DMS 273 (cell line): ENCODE measurements at regions not wholly inside any gene's neighbourhood (a gene's known extent, or its start where the extent isn't known, plus 50 kb on each side); places are given as distances from the start of the nearest gene placed in this dataset.

Source experiments
- DNase-seq: peaks from one replicate; lab custom pipeline; 2025; ENCODE audit not compliant: unreplicated experiment; lab: John Stamatoyannopoulos, UW

DNA sequence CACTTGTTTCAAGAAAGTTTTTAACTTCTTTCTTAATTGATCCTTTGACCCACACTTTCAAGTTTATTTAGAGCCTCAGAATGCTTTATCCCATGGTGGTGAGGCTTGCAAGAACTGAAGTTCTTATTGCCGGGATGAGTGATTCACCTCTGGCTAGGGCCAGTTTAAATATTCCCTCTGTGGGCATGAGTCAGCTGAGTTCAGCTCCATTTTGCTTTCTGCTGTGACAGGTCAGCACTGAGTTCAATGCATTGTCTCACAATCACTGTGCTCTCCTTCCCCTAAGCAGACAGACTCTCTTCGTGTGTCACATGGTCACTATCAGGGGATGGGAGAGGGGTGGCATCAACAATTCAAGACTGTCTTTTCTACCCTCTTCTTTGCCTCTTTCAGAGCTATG is 514.6 kb upstream of the FBXO33 start:
- no peak for DNase-seq

DNA sequence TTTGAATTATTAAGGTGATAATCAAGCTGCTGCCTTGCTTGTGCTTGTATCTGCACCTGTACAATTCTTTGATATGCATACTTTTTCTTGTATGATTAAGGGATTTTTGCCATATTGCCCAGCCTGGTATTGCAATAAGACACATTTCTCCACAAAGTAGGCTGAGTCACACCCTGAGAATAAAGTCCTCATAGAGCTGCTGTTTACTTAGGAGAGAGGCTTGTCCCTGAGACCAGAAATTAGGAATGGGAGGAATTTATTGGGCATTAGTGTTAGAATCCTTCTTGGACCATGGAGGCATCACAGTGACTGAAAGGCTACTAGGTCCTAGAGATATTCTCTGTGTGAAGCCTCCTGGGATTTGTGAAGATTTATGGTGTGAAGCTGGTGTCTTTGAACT is 506.8 kb upstream of the FBXO33 start:
- DNase-seq = no peak

DNA sequence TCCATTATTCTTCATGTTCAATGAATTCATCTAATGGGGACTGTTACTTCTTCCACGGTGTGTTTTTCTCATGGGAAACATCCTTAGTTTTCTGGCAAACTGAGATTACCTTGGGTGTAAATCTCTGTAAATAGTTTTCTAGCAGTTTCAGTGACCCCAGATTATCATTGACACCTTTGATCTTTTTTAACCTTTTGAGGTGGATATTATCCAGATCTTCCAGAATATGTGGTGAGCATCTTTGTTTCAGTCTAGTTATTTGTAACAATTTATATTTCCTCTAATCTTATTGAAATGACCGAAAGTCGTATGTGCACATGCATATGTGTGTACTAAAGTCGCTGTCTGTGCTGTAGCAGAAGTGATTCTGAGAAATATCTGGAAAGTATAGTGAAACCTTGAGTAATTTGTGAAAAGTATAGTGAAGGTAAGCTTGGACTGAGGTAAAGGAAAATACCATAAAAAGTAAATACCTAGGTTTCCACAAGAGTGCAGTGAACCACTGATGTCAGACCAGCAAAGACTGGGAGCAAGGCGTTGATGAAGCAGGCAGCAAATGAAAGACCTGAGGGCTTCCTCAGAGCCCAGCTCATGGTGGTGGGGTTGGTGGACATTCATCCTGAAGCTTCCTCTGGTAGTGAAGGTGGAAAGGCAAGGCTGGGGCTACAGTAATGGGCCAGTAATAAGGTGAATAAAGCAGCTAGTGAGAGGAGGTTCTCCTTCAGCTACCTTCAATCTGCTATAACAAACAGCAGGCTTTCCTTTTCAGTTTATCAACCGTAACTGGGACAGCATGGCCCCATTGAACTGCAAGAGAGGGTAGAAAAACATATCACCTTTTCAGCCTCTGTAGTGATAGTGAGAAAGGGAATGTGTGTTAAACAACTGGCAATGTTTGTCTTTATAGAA is 480.2 kb upstream of the FBXO33 start:
- DNase-seq = no peak

DNA sequence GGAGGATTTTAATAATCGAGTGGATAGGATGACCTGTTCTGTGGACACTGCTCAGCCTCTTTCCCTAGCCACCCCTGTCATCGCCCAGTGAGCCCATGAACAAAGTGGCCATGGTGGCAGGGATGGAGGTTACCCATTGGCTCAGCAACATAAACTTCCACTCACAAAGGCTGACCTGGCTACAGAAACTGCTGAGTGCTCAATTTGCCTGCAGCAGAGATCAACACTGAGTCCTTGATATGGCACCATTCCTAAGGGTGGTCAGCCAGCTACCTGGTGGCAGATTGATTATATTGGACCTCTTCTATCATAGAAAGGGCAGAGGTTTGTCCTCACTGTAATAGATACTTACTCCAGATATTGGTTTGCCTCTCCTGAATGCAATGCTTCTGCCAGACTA is 465.4 kb upstream of the FBXO33 start:
- DNase-seq = no peak

DNA sequence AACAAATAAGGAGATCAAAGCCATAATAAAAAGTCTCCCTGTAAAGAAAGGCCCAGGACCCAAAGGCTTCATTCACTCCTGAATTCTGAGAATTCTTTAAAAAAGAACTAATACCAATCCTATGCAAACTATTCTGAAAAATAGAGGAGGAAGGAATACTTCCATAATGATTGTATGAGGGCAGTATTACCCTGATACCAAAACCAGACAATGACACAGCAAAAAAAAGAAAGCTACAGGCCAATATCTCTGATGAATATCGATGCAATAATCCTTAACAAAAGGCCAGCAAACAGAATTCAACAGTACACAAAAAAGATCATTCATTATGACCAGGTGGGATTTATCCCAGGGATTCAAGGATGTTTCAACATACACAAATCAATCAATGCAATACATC is 457.8 kb upstream of the FBXO33 start:
- no peak for DNase-seq

DNA sequence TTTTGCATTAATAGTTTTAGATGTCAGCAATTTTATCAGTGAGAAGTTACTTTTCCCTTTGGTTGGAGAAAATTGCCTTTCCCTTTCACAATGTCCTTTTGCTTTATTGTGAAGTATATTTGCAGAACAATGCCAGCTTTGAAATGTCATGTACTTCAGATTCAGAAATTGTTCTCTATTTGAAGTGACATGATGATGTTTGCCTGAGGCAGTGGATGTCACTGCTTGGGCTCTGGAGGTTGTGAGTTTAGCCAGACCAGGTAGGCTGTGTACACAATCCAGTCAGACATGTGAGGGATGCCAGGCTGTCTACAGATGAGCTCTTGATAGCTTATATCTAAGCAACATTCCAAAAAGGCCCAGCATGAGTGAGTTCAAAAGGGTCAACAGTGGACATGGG is 451.9 kb upstream of the FBXO33 start:
- DNase-seq = no peak

DNA sequence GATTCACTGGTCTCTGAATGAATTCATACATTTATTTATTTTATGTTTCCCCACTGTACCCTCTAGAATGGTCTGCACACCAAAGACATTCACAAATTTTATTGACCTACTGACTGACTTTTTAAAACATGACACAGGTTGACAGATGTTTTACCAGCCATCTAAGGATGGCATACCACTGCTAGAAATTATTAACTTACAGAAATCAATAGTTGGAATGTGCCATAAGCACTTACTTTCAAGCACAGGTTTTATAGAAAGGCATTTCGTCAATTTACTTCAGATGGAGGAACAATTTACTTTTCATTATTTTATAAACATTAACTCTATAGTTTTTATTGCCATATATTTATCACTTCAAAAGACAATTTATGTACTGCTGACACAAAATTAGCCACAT is 448.7 kb upstream of the FBXO33 start:
- no peak for DNase-seq

DNA sequence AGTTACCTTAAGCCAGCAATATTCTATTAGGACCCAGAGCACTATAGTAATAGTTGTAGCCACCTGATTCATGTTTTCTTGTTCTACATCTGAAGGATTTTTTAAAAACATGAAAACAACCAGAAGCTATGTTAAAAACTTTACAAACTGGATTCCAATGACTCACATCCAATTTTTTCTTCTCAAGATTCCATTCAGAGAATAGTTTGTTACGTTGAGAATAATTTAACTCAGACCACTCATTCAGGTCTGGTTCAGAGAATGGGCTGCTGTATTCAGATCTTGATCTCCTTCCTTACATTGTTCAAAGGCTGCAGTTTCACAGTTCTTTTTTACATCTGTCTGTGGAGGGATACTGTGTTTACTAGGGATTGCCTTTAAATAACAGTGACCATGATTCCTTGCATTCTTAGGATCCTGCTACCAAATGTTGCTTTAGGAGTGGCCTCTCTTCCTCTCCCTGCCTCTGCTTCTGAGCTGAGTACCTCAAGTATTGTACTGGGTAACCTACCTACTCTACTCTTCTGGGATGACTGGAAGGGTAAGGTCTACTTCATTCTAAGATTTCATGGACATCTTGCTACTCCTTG is 448.0 kb upstream of the FBXO33 start:
- no peak for DNase-seq

DNA sequence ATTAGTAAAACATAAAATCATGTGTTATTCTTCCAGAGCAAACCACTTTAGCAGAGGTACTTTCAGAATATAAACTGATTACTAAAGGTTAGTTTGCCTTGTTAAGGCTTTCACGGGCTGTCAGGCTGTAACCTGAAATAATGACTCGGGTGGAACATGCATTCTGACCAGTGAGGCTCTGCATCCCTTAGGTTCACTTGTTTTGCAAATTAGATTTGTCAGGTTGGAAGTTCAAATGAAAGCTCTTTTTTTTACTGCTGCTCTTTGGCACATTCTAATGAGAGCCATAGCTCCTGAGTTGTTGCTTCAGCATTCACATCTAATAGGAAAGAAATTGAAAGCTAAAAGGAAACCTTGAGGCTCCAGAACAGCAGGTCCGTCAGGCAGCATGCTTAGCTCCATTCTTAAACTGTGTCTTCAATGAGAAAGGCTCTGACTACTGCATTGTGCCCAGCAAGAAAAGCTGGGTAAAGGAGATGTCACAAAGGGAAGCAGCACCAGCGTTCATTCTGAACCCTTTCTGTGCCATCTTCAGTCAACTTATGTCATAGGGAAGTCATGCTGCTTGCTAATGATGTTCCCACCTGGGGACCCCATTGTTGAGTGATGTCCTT is 445.5 kb upstream of the FBXO33 start:
- no peak for DNase-seq

DNA sequence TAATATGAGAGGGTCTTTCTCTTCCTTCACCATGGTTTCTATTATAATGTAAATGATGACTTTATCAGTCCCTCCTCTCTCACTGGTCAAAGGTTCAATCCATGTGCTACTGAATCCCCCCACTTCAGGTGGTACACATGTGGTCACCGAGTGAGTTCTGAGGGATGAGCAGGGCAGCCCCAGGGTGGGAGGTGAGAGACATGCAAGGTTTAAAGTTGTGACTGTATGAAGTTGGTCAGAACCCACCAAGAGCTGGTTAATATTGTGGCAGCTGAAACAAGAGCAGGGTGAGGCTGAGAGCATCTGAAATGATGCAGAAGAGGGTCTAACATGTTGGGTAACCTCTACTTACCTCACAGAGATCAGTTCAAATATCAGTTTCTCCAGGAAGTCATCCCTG is 444.7 kb upstream of the FBXO33 start:
- no peak for DNase-seq

DNA sequence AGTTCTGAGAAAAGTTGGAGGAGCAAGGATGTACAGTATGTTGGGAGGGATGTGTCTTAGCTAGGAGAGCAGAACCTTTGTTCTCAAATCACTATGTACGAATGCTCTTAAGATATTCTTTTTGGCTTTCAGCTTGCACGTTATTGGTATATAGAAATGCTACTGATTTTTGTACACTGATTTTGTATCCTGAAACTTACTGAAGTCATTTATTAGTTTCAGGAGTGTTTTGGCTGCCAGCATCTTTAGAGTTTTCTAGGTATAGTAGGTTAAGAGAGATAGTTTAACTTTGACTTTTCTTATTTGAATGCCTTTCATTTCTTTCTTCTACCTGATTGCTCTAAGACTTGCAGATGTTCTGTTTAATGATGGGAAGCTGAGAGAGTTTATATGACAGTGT is 442.8 kb upstream of the FBXO33 start:
- no peak for DNase-seq

DNA sequence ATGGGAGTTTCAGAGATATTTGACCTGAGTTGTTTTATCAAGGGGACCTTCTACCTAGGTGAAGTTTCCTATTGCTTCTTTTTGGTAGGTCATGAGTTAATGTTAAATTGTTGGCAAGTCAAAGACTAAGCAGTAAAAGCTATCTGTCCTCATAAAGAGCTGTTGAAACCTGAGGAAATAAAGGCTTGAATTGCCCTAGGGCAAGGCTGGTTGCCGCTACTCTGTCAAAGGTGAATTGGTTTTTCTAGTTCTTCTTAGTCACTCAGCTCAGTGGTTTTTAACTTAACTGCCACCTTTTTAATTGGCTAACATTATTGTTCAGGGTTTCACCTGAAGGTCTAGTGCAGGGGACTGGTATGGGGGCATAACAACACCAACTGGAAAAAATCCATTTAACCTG is 441.6 kb upstream of the FBXO33 start:
- no peak for DNase-seq

DNA sequence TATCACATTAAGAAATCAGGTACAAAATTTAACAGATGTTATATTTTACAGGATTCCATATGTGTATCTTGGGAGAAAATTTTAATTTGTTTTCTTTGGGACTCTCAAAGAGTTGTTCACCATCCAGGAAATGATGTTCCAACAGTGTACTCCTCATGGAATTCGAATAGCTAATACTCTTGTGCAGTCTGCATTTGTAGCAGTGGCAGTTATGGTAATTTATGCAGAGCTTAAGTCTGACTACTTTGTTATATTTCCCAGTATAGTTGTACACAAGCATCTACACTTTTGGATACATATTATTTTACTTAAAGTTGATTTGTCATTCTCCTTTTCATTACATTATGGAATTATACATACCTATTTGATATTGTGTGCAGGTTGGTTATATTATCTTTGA is 436.7 kb upstream of the FBXO33 start:
- no peak for DNase-seq

DNA sequence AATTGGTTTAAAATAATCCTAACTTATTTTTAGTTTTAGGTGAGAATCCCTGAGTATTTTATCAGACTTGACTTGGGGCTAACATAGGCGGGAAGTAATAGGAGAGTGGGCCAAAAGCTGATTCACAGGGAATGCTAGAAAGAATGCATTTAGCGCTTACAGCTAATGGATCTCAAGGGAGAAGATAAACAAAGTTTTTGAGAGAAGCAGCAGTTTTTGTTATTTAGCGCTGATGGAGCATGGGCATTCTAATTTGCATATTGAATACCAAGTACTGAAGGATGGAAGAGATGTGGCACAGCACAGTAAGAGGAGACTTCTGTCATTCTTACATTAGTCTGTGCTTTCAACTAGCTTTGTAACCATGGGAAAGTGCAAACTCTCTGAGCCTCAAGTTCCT is 436.0 kb upstream of the FBXO33 start:
- DNase-seq = no peak

DNA sequence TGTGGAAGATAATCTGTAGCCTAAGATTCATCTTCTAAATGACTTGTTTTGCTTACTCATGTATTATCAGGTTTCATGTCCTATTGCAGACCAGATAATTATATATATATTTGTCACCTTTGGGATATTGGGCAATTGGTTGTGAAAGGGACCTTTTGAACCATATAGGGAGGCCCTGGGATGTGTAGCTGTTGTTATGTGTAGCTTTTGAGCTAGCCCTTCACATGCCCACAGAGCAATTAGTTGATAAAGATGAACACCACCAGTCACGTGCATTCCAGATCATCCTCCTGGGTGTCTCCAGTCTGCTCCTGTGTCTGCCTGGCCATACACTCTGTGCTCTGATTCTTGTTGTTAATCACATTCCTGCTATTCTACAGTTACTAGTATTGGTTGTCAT is 431.2 kb upstream of the FBXO33 start:
- no peak for DNase-seq

DNA sequence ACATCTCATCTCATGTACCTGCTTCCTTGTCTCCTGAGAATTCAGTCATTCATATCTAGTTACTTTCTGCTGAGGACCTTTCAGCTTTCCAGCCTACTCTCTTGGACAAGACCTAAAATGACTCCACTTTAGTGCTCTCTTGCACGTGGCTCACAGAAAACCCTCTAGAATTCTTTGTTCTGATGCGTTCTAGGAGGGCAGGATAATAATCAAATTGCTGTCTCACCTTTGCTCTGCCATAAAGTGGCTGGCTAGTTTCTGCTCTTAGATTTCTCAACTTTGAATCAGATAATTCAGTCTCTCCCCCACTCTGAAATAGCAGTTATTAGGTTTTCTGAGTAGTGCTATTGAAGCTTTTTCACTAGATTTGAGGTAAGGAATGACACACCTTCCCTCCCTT is 429.5 kb upstream of the FBXO33 start:
- no peak for DNase-seq

DNA sequence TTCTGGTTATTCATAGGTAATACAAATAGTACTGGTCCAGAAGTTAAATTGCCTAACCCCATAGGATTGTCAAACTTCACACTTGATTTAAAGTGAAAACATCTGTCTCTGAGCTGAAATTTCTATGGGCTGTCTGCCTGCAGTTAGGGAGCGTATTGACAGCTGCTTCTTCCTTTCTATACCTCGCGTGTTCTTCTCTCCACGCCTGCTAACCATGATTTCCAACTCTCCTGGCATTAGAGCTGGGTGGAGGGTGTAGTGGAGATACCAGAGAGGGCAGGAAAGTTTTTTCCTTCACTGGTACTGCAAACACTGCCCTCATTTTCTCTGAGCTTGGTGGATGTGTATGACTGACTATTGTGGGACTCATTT is 429.0 kb upstream of the FBXO33 start:
- peak; percentile 2 for DNase-seq

DNA sequence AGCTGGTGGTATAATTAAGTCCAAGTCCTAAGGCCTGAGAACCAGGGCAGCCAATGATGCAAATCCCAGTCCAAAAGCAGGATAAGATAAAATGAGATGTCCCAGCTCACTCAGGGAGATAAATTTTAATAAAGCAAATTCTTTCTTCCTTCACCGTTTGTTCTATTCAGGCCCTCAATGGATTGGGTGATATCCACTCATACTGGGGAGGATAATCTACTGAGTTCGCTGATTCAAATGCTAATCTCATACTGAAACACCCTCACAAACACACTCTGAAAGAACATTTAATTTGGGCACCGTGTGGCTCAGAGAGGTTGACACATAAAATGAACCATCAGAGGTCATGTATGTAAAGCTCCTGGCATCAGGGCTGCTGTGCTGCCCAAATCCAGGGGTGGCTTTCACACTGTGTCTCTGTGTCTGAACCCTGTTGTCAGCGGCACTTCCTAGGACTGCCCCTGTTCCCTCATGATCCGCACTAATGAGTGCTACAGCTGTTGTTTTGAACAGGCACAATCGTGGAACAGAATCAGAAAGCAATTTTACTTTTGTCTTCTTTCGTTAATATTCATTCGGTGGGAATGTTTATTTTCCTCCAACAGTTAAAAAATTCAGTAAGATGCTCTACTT is 428.5 kb upstream of the FBXO33 start:
- DNase-seq = no peak

DNA sequence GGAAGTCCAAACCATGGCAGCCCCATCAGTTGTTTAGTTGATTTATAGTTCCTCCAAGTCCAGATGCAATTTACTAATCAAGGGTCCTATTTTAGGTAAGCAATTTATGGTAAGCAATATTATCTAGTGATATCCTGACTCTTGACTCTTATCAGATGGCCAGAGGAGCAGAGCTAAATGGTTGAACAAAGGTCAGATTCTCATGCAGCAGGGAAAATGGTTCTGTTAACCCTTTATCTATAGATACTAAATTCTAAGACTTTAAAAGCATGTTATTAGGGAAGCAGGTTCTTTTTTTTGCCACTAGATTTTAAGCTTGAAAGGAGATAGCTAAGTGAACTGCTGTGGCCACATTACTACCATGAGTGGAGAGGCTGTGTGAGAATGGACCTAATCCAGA is 427.1 kb upstream of the FBXO33 start:
- no peak for DNase-seq

DNA sequence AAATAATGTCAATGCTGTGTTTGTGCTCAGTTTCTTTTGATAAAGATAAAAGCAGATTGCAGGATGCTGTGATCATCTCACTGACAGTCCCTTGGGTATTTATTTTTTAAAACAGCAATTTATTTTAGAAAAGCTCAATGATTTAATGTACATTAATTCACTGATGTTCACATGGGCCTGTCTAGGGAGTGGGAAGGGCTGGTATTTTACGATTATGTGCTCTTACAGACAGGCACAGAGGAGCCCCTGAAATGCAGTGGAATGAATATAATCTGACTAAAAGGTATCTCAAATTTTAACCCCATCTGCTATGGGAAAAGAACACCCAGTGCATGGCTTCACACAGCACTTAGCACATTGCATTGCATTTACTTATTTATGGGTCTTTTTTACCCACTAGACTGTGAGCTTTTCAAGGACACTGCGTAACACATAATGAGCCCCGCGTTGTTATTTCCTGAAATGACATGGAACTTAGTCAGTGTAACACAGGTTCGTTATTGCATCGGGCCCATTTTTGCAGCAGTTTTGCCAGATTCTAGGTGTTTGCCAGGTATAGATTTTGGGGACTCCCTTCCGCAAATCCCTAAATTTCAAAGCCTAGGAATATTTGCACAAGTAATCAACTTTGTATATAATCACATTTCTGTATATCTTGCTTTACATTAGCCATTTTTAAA is 425.3 kb upstream of the FBXO33 start:
- no peak for DNase-seq

DNA sequence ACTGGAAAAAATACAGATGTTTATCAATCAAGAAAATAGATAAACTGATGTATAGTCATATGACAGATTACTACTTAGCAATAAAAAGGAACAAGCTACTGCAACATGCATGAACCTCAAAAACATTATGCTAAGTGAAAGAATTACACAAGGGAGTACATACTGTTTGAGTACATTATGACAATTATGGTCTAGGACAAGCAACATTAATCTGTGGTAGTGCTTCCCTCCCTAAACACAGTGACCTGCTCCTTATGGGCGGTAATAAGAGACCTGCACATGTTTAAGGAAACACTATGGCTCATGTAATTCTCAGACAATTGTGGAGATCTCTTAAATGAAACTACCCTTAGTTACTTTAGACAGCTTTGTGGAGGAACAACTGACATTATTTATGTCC is 421.2 kb upstream of the FBXO33 start:
- DNase-seq = no peak
